Left renal pelvis (tissue), 4 donors: ENCODE measurements at regions not wholly inside any gene's neighbourhood (a gene's known extent, or its start where the extent isn't known, plus 50 kb on each side); places are given as distances from the start of the nearest gene placed in this dataset.
A peak's percentile ranks its signal among the peaks of the same experiment; 100 is the strongest.

Source experiments
- DNase-seq, 4 donors: peaks; one replicate each; pipeline ENCODE4 v3.0.0-alpha.2; 2013; ENCODE audit warnings: low read depth in 4 of 4, low spot score in 3 of 4

GRCh38 chr20:6265204-6265904, 142.5 kb upstream of the FERMT1 start:
- DNase-seq = peak in 2 of 4 donors; percentile 14 to 16

- DNase-seq = no peak
Observed at GRCh38 chr20:6253396-6253795, 130.6 kb upstream of the FERMT1 start.

- DNase-seq = no peak
Observed at GRCh38 chr20:6245436-6245835, 122.6 kb upstream of the FERMT1 start.

- no peak for DNase-seq
Observed at GRCh38 chr20:6241591-6241990, 118.8 kb upstream of the FERMT1 start.

GRCh38 chr20:6240059-6240458, 117.2 kb upstream of the FERMT1 start:
- no peak for DNase-seq

GRCh38 chr20:6238421-6238820, 115.6 kb upstream of the FERMT1 start:
- DNase-seq = no peak

- no peak for DNase-seq
Observed at GRCh38 chr20:6235510-6235909, 112.7 kb upstream of the FERMT1 start.

GRCh38 chr20:6232436-6232835, 109.6 kb upstream of the FERMT1 start:
- no peak for DNase-seq

GRCh38 chr20:6231556-6231955, 108.7 kb upstream of the FERMT1 start:
- DNase-seq = no peak

- DNase-seq = no peak
Observed at GRCh38 chr20:6228302-6228843, 105.5 kb upstream of the FERMT1 start.

- no peak for DNase-seq
Observed at GRCh38 chr20:6213311-6213710, 90.5 kb upstream of the FERMT1 start.

- no peak for DNase-seq
Observed at GRCh38 chr20:6212903-6213302, 90.1 kb upstream of the FERMT1 start.

- no peak for DNase-seq
Observed at GRCh38 chr20:6209093-6209492, 86.3 kb upstream of the FERMT1 start.

- DNase-seq = no peak
Observed at GRCh38 chr20:6200092-6200491, 77.3 kb upstream of the FERMT1 start.

GRCh38 chr20:6185268-6185667, 62.4 kb upstream of the FERMT1 start:
- DNase-seq = no peak

- DNase-seq = no peak
Observed at GRCh38 chr20:6184086-6184485, 61.3 kb upstream of the FERMT1 start.

- no peak for DNase-seq
Observed at GRCh38 chr20:6180531-6180930, 57.7 kb upstream of the FERMT1 start.

- DNase-seq = peak in 1 of 4 donors; percentile 22
Observed at GRCh38 chr20:6178537-6178936, 55.7 kb upstream of the FERMT1 start.

GRCh38 chr20:6173481-6173880, 50.7 kb upstream of the FERMT1 start:
- no peak for DNase-seq
